Astrocyte (in vitro differentiated cells and primary cell): ENCODE measurements at regions not wholly inside any gene's neighbourhood (a gene's known extent, or its start where the extent isn't known, plus 50 kb on each side); places are given as distances from the start of the nearest gene placed in this dataset.

Experiments used
- CTCF ChIP-seq: IDR thresholded peaks from 2 replicates; pipeline ENCODE4 v1.5.1; 2011; ENCODE audit warnings: low read depth, mild to moderate bottlenecking, inconsistent platforms, low read length, moderate library complexity; ENCODE audit not compliant: insufficient read depth
- EZH2 ChIP-seq: IDR thresholded peaks from 2 replicates; pipeline ENCODE4 v1.6.1; 2012; ENCODE audit warnings: mild to moderate bottlenecking, low read length, inconsistent platforms; ENCODE audit not compliant: insufficient read depth

DNA sequence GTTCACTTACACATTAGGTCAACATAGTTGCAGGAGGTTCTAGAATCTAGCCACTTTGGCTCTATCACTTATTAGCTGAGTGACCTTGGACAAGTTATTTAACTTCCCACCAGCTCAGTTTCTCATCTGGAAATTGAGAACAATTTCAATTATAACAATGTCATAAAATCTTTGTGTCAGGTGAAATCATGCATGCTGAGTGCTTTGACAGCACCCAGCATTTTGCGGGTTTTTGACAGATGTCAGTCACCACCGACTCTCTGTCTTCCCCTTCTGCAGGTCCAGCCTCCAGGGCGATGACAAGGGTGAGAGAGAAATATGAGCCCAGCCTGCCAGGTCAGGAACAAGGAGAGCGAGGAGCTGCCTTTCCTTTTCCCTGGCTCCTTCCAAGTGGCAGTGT lies 107.1 kb upstream of the TAS2R1 start:
- TF ChIP-seq CTCF (no peak), EZH2 (no peak)
